Fibroblast of skin of right biceps (primary cell): ENCODE measurements at regions not wholly inside any gene's neighbourhood (a gene's known extent, or its start where the extent isn't known, plus 50 kb on each side); places are given as distances from the start of the nearest gene placed in this dataset.

Experiments
- DNase-seq: peaks from one replicate; pipeline ENCODE4 v3.0.0-alpha.2; 2013

GRCh38 chr6:33950891-33951889 lies 147.4 kb upstream of the MLN start:
- DNase-seq: no peak

DNA sequence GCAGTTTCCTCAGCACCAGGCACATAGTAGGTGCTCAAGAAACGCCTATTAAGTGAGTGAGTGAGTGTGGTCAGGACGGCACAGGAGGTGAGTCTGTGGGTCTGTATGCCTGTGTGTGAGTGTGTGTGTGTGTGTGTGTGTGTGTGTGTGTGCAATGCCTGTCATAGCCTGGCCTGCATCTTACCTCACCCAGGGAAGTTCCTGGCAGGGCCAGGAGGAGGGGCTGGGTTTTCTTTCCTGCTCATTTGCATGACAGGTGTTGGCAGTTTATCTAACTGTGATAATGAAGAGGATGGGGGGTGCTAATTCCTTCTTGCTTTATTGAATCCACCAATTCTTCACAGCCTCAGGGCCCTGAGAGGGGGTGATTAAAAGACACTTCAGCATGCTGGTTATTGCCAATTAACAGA lies 146.7 kb upstream of the MLN start:
- DNase-seq: no peak

DNA sequence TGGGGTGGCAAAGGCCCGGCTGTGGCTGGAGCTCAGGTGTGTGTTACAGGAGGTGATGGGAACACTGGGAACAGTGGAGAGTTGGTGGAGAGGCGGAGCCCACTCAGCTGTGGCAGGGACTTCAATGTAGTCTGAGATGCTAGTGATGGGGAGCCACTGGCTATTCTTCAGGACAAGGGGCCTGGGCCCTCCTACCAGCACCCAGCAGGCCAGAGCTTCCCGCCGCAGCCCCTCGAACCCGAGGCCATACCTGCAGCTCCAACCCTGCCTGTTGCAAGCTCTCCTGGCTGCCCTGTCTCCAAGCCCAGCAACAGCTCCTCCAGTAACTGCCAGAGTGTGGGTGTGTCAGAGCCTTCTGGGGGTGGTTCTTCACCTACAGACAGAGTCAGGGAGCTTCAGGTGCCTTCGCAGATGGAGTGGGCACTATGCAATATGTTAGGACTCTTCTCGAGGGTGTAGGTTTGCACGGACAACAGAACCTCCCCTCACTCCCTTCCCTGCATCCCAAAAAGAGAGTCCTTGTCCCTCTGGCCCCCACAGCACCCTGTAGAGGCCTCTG lies 146.2 kb upstream of the MLN start:
- DNase-seq: no peak

- DNase-seq: no peak
These were observed 145.3 kb upstream of the MLN start for GRCh38 chr6:33949111-33949510.

- DNase-seq: no peak
These were observed 144.3 kb upstream of the MLN start for GRCh38 chr6:33947916-33948594.

DNA sequence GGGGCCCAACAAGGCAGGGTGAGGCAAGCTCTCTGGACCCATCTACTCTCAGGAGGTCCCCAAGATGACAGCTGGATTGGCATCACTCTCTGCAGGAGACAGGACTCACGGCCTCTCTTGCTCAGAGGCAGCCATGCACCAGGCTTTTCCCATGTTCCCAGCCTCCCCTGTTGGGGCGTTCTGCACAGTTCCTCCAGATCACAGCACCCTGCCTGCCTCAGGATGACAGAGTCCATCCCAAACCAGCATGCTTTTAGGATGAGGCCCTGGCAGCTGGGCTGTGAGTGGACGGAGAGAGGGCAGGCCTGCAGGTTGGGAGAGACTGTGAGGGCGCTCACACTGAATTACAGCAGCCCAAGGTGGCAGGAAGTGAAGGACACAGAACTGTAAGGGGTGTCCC lies 143.2 kb upstream of the MLN start:
- no peak for DNase-seq

DNA sequence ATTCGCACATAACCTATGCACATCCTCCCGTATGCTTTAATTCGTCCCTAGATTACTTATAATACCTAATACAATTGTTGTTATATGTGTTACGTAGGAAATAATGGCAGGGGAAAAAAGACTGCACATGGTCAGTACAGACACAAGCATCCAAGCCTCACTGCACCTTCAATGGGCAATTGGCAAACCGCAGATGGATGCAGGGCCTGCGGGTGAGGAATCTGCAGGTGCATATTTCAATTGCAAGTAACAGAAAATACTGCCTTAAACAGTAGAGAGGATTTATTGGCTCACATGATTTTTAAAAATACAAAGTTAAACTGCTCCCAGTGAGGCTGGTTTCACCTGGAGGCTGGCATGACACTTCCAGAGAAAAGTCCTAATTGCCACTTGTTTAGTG lies 142.1 kb upstream of the MLN start:
- no peak for DNase-seq

DNA sequence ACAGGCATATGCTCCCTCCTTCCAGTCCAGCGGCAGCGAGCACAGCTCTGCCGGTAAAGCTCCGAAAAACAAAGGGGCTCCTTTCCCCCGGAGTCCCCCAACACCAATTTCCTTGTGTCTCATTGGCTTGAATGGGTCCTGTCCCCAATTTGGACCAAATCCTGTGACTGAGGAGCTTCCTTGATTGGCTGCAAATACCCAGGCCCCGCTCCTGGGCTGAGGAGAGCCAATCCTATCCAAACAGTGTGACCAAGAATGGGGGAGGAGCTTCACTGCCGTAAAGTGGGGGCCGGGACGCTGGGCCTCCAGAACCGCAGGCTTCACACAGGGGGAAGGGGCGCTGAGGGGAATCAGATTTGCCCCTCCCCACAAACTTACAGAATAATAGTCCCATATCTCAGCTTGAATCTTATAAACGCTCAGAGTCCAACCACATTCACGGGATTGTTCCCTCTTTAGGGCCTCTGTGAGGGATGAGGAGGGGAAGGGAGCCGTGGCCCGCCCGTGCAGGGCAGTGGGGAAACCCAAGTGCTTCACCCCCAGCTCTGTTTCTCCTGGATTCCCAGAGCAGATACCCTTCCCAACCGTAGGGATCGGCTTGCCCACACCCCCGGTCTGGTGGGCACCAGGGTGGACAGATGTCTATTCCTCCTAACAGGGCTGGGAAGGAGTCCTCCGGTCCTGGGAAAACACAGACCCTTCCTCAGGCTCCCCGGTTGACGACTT lies 141.0 kb upstream of the MLN start:
- DNase-seq: no peak

DNA sequence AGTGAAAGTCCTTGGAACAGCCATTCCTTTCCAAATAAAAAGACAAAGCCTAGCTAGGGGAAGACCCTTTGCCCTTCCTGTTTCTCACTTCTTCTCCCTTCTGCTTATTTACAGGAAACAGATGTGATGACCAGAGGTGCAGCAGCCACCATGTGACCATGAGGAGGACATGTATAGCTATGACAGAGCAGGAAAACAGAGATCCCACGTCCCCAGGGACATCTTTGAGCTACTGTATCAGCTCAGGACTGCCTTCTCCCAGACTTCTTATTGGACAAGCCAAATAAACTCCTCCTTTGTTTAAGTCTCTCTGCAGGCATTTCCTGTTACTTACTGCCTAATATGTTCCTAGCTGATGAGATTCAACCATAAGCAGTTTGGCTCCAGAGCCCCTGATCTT lies 133.1 kb upstream of the MLN start:
- no peak for DNase-seq

DNA sequence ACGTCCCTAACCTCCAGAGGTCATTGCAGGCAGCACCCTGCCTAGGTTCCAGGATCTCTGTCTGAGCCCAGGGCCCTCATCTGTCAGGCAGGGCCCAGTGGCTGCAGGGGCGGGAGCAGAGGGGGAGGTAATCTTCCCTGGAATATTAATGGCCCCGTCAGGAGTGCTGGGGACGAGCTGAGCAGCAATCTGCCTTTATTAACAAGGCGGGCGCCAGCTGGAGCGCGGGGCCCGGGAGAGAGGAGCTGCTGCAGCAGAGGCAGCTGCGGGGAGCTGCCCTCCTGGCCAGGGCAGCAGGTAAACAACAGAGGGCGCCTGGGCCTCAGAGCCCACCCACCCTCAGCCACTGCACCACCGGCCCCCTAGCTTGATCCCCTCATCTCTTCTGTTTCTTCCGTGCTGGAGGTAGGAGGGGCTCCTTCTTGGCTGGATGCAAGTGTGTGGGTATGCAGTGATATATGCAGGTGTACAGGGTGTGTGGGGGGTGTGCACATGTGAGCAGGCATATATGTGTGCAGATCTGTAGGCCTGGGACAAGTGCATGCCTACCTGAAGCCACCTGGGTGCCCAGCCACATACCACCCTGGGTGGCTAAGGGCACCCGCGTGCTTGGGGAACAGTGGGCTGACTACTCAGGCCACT lies 131.8 kb upstream of the MLN start:
- DNase-seq: no peak

DNA sequence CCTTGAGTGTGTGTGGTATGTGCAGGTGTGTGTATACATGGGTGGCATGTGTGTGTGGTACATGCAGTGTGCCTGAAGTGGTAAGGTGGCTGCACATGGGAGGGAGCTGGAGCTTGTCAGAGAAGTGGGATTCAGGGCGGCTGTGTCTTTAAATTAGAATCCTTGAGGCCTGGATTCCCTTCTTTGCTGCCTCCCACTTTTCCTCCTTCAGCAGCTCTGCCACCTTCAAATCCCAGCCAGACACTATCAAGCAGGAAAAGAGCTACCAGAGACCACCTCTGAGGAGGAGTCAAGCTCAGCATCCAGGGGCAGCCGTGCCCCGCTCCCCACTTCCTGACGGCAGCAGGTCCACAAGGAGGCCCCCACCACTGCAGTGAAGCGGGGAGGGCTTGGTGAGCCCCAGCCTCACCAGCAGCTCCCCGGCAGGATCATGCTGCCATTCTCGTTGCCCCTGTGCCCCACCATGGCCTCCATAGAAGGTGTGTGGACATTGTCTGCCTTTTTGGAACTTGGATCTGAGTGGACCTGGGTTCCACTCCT lies 131.0 kb upstream of the MLN start:
- DNase-seq: no peak

- no peak for DNase-seq
These were observed 129.3 kb upstream of the MLN start for GRCh38 chr6:33933101-33933500.

DNA sequence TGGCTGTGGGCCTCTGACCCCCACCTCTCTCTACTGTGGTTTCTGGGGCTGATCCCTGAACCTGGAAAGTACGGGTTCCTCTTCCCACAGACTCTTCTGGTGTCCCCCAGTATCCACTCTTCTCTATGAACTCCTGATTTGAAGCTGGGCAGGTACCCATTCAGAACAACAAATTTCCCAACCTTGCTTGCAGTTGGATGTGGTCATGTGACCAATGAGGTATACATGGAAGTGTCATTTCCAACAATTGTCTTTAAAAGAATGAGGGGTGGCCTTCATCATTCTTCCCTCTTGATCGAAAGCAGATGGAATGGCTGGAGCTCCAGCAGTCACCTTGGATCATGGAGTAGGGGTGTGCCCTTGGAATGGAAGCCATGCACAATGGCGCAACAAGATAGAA lies 128.0 kb upstream of the MLN start:
- DNase-seq: no peak

GRCh38 chr6:33929575-33930288 lies 125.9 kb upstream of the MLN start:
- no peak for DNase-seq

- DNase-seq: peak; percentile 56
These were observed 123.8 kb upstream of the MLN start for GRCh38 chr6:33927616-33928015.

GRCh38 chr6:33927112-33927511 lies 123.3 kb upstream of the MLN start:
- DNase-seq: no peak

GRCh38 chr6:33926451-33926850 lies 122.6 kb upstream of the MLN start:
- DNase-seq: peak; percentile 26

- DNase-seq: no peak
These were observed 122.1 kb upstream of the MLN start for GRCh38 chr6:33925936-33926335.

DNA sequence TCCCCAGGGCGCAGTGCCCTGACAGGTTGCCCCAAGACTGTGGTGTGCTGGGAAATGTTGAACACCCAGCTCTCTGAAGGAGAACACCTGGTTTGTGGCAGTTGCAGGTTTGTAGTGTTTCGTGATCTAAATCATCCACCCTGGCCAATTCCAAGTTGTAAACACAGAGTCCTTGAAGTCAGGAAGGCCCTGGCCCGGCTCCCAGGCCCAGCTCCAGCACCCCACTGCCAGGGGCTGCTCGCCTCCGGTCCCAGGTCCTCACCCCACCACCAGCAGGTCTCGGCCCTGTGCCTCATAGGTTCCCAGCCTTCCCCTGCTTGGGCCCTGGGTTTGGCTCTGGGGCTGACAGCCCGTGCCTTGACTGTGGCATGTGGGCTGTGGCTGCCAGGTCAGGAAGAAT lies 121.4 kb upstream of the MLN start:
- DNase-seq: no peak

DNA sequence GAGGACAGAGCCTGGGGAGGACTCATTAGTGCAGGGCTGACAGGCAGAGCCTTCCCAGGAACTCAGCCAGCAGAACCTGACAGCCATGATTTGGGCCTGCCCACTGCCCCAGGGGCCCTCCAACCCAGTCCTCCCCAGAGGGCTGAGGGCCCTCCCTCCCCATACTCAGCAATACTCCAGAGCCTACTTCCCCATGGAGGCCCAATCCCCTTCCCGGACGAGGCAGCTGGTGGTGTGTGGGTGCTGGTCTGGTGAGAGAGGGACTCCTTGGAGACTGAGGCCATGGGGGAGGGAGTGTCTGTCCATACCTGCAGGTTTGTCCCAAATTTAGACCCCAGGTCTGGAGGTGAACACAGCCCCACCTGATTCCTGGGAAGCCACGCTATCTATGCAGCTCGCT lies 120.9 kb upstream of the MLN start:
- no peak for DNase-seq

GRCh38 chr6:33923857-33924514 lies 120.2 kb upstream of the MLN start:
- no peak for DNase-seq
